ENCODE measurements at regions not wholly inside any gene's neighbourhood (a gene's known extent, or its start where the extent isn't known, plus 50 kb on each side); places are given as distances from the start of the nearest gene placed in this dataset.

GRCh38 chr6:137304020-137304780 is 85.0 kb upstream of the IFNGR1 start:
- no peak overlapping the region for H3K4me2 ChIP-seq (ENCODE audit: low read length)
- Mint-ChIP-seq H3K36me3 (ENCODE audit: low read depth, unreplicated experiment) (no peaks in the 10 kb centered on the region), H3K4me3 (ENCODE audit: unreplicated experiment) (no peak overlapping the region), H3K4me1 (ENCODE audit: low read depth, unreplicated experiment) (peaks cover 16% of the 10 kb centered on the region), H3K27me3 (ENCODE audit: low read depth, unreplicated experiment) (no peaks in the 10 kb centered on the region), H3K27ac (ENCODE audit: unreplicated experiment) (no peak overlapping the region), H3K9me3 (ENCODE audit: unreplicated experiment) (no peaks in the 10 kb centered on the region)
- H3K79me2 ChIP-seq (ENCODE audit: insufficient read depth, low read length): no peaks in the 10 kb centered on the region
- FAIRE-seq: no peak
- no peaks in the 10 kb centered on the region for H3K27me3 ChIP-seq (ENCODE audit: insufficient read depth, low read length)
- no peak for TF ChIP-seq CTCF (IDR thresholded peaks at IDR 0.05; ENCODE audit: insufficient read depth, low read depth, low read length)
- TF ChIP-seq EZH2 (IDR thresholded peaks at IDR 0.05; ENCODE audit: insufficient read depth, low read length): no peak
- DNase-seq (ENCODE audit: low read depth): no peak
- H3K9ac ChIP-seq (ENCODE audit: low read length): no peak overlapping the region
- no peak overlapping the region for H3K4me3 ChIP-seq (ENCODE audit: insufficient read depth, low read depth, low read length)
- peaks cover 3% of the 10 kb centered on the region for H3K4me1 ChIP-seq (ENCODE audit: insufficient read depth, low read length)
- no peaks in the 10 kb centered on the region for H3K36me3 ChIP-seq (ENCODE audit: insufficient read depth, low read length)
- no peaks in the 10 kb centered on the region for H3K9me3 ChIP-seq (ENCODE audit: insufficient read depth, low read depth, low read length)
- no peak overlapping the region for H2AFZ ChIP-seq (ENCODE audit: low read depth, low read length)
- H3K27ac ChIP-seq (ENCODE audit: low read depth, low read length): no peak overlapping the region
- H4K20me1 ChIP-seq (ENCODE audit: insufficient read depth, low read length): no peaks in the 10 kb centered on the region

GRCh38 chr6:137303441-137303840 is 84.3 kb upstream of the IFNGR1 start:
- no peaks in the 10 kb centered on the region for H4K20me1 ChIP-seq (ENCODE audit: insufficient read depth, low read length)
- no peaks in the 10 kb centered on the region for H3K27me3 ChIP-seq (ENCODE audit: insufficient read depth, low read length)
- no peaks in the 10 kb centered on the region for H3K36me3 Mint-ChIP-seq (ENCODE audit: low read depth, unreplicated experiment)
- peaks cover 9% of the 10 kb centered on the region for H3K4me1 Mint-ChIP-seq (ENCODE audit: low read depth, unreplicated experiment)
- no peak overlapping the region for H2AFZ ChIP-seq (ENCODE audit: low read depth, low read length)
- no peak overlapping the region for H3K9ac ChIP-seq (ENCODE audit: low read length)
- TF ChIP-seq EZH2 (IDR thresholded peaks at IDR 0.05; ENCODE audit: insufficient read depth, low read length): no peak
- no peak for TF ChIP-seq CTCF (IDR thresholded peaks at IDR 0.05; ENCODE audit: insufficient read depth, low read depth, low read length)
- FAIRE-seq (no peak), DNase-seq (ENCODE audit: low read depth) (peak; percentile 50)
- H3K4me1 ChIP-seq (ENCODE audit: insufficient read depth, low read length): no peaks in the 10 kb centered on the region
- no peak overlapping the region for H3K4me2 ChIP-seq (ENCODE audit: low read length)
- H3K27ac Mint-ChIP-seq (ENCODE audit: unreplicated experiment): no peak overlapping the region
- H3K27ac ChIP-seq (ENCODE audit: low read depth, low read length): no peak overlapping the region
- no peak overlapping the region for H3K4me3 ChIP-seq (ENCODE audit: insufficient read depth, low read depth, low read length)
- H3K27me3 Mint-ChIP-seq (ENCODE audit: low read depth, unreplicated experiment): no peaks in the 10 kb centered on the region
- no peak overlapping the region for H3K4me3 Mint-ChIP-seq (ENCODE audit: unreplicated experiment)
- no peaks in the 10 kb centered on the region for H3K9me3 ChIP-seq (ENCODE audit: insufficient read depth, low read depth, low read length)
- H3K9me3 Mint-ChIP-seq (ENCODE audit: unreplicated experiment): no peaks in the 10 kb centered on the region
- H3K79me2 ChIP-seq (ENCODE audit: insufficient read depth, low read length): no peaks in the 10 kb centered on the region
- no peaks in the 10 kb centered on the region for H3K36me3 ChIP-seq (ENCODE audit: insufficient read depth, low read length)

GRCh38 chr6:137299681-137300080 is 80.5 kb upstream of the IFNGR1 start:
- Mint-ChIP-seq H3K4me3 (ENCODE audit: unreplicated experiment) (no peak overlapping the region), H3K36me3 (ENCODE audit: low read depth, unreplicated experiment) (no peaks in the 10 kb centered on the region), H3K27ac (ENCODE audit: unreplicated experiment) (no peak overlapping the region), H3K27me3 (ENCODE audit: low read depth, unreplicated experiment) (no peaks in the 10 kb centered on the region), H3K4me1 (ENCODE audit: low read depth, unreplicated experiment) (peaks cover 22% of the 10 kb centered on the region), H3K9me3 (ENCODE audit: unreplicated experiment) (no peaks in the 10 kb centered on the region)
- no peak for TF ChIP-seq CTCF (IDR thresholded peaks at IDR 0.05; ENCODE audit: insufficient read depth, low read depth, low read length)
- no peak for TF ChIP-seq EZH2 (IDR thresholded peaks at IDR 0.05; ENCODE audit: insufficient read depth, low read length)
- Histone ChIP-seq H2AFZ (ENCODE audit: low read depth, low read length) (no peak overlapping the region), H3K36me3 (ENCODE audit: insufficient read depth, low read length) (no peaks in the 10 kb centered on the region), H3K79me2 (ENCODE audit: insufficient read depth, low read length) (no peaks in the 10 kb centered on the region), H3K4me1 (ENCODE audit: insufficient read depth, low read length) (no peaks in the 10 kb centered on the region), H4K20me1 (ENCODE audit: insufficient read depth, low read length) (no peaks in the 10 kb centered on the region), H3K9me3 (ENCODE audit: insufficient read depth, low read depth, low read length) (no peaks in the 10 kb centered on the region), H3K4me2 (ENCODE audit: low read length) (no peak overlapping the region), H3K27ac (ENCODE audit: low read depth, low read length) (no peak overlapping the region), H3K9ac (ENCODE audit: low read length) (no peak overlapping the region), H3K27me3 (ENCODE audit: insufficient read depth, low read length) (no peaks in the 10 kb centered on the region), H3K4me3 (ENCODE audit: insufficient read depth, low read depth, low read length) (no peak overlapping the region)
- no peak for DNase-seq (ENCODE audit: low read depth)
- FAIRE-seq: no peak
